HFFc6 (cell line): ENCODE measurements at regions not wholly inside any gene's neighbourhood (a gene's known extent, or its start where the extent isn't known, plus 50 kb on each side); places are given as distances from the start of the nearest gene placed in this dataset.

Experiments
- DNase-seq: peaks from one replicate; pipeline ENCODE4 v3.0.0-alpha.2; 2018
- H3K27ac Mint-ChIP-seq: 2 replicates; pipeline ENCODE4 v1.8.0; 2020; ENCODE audit warnings: mild to moderate bottlenecking, mixed read lengths
- H3K27me3 Mint-ChIP-seq: 2 replicates; pipeline ENCODE4 v1.8.0; 2021; ENCODE audit warnings: mild to moderate bottlenecking, moderate library complexity, mixed read lengths; ENCODE audit not compliant: insufficient read depth
- H3K36me3 Mint-ChIP-seq: 2 replicates; pipeline ENCODE4 v1.8.0; 2021; ENCODE audit warnings: low read depth, mixed read lengths
- H3K4me1 Mint-ChIP-seq: 2 replicates; pipeline ENCODE4 v1.8.0; 2020; ENCODE audit warnings: low read depth, mixed read lengths
- H3K4me3 Mint-ChIP-seq: 2 replicates; pipeline ENCODE4 v1.8.0; 2020; ENCODE audit warnings: mild to moderate bottlenecking, moderate library complexity, mixed read lengths
- H3K9me3 Mint-ChIP-seq: 2 replicates; pipeline ENCODE4 v1.8.0; 2020; ENCODE audit warnings: mild to moderate bottlenecking, mixed read lengths
- CTCF ChIP-seq: fragments of 200-600 bp; sonication (generic); IDR thresholded peaks from 2 replicates; pipeline ENCODE4 v1.5.0; 2021; ENCODE audit warnings: antibody characterized with exemption, mild to moderate bottlenecking

- TF ChIP-seq CTCF, result no peak
- Mint-ChIP-seq H3K36me3 (no peaks in the 10 kb centered on the region), H3K27ac (peak overlapping the region; percentile 63), H3K27me3 (no peaks in the 10 kb centered on the region), H3K4me1 (peaks cover 58% of the 10 kb centered on the region), H3K9me3 (no peaks in the 10 kb centered on the region), H3K4me3 (peak overlapping the region; percentile 56)
- DNase-seq, result peak; percentile 90
Measured at GRCh38 chr3:98986073-98986472, 84.6 kb upstream of the DCBLD2 start.

GRCh38 chr3:98985431-98985830 lies 83.9 kb upstream of the DCBLD2 start:
- peak overlapping the region; percentile 63 for H3K27ac Mint-ChIP-seq

GRCh38 chr3:98984024-98984423 lies 82.5 kb upstream of the DCBLD2 start:
- Mint-ChIP-seq H3K36me3 (no peaks in the 10 kb centered on the region), H3K9me3 (no peaks in the 10 kb centered on the region), H3K4me3 (no peak overlapping the region), H3K27ac (no peak overlapping the region), H3K27me3 (no peaks in the 10 kb centered on the region), H3K4me1 (peaks cover 73% of the 10 kb centered on the region)
- TF ChIP-seq CTCF, result no peak
- no peak for DNase-seq

More at GRCh38 chr3:98985431-98985830, 83.9 kb upstream of the DCBLD2 start:
- Mint-ChIP-seq H3K4me3 (peak overlapping the region; percentile 56), H3K9me3 (no peaks in the 10 kb centered on the region), H3K4me1 (peaks cover 59% of the 10 kb centered on the region), H3K36me3 (no peaks in the 10 kb centered on the region), H3K27me3 (no peaks in the 10 kb centered on the region)
- no peak for DNase-seq
- 0 out of 2 replicates have a peak, but pooled peaks have one; percentile 9 for TF ChIP-seq CTCF

GRCh38 chr3:98982351-98982750 lies 80.9 kb upstream of the DCBLD2 start:
- Mint-ChIP-seq H3K27ac (peak overlapping the region; percentile 50; the same call in 1 of the 2 replicates), H3K9me3 (no peaks in the 10 kb centered on the region), H3K4me1 (peaks cover 90% of the 10 kb centered on the region), H3K27me3 (no peaks in the 10 kb centered on the region), H3K36me3 (no peaks in the 10 kb centered on the region), H3K4me3 (peak overlapping the region; percentile 54)
- TF ChIP-seq CTCF, result no peak
- no peak for DNase-seq

GRCh38 chr3:98980915-98981596 lies 79.6 kb upstream of the DCBLD2 start:
- Mint-ChIP-seq H3K4me1 (peaks cover 98% of the 10 kb centered on the region), H3K36me3 (peaks cover 6% of the 10 kb centered on the region), H3K27ac (peak overlapping the region; percentile 76), H3K4me3 (peak overlapping the region; percentile 64), H3K27me3 (no peaks in the 10 kb centered on the region), H3K9me3 (no peaks in the 10 kb centered on the region)
- no peak for TF ChIP-seq CTCF
- peak; percentile 84 for DNase-seq
